Putamen (tissue), 1 donor: ENCODE measurements at regions not wholly inside any gene's neighbourhood (a gene's known extent, or its start where the extent isn't known, plus 50 kb on each side); places are given as distances from the start of the nearest gene placed in this dataset.
"Not testable (repeated sequence)": the region's sequence is repeated elsewhere in the genome, so short reads cannot be mapped to it uniquely, and the experiment has no call there.

ENCODE experiments used
- DNase-seq: peaks from one replicate; pipeline ENCODE4 v3.0.0-alpha.2; 2016; ENCODE audit warnings: low spot score

DNA sequence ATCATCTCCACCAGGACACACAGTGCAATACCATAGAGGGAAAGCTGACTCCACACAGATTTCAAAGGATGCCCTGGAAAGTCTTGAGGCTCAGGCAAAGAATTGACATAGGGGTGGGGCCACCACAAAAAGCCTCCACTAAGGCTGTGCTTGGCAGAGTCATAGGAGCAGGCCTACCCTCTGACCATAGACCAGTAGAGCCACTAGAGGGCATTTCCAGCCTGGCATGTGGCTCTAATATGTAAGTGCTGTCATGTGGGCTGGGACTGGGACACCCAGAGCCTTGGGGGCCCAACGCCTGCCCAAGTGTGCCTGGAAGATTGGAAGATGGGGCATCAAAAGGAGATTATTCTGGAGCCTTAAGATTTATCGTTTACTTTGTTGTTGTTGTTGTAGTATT lies 726.0 kb downstream of the DNAH5 start:
- DNase-seq: no peak

DNA sequence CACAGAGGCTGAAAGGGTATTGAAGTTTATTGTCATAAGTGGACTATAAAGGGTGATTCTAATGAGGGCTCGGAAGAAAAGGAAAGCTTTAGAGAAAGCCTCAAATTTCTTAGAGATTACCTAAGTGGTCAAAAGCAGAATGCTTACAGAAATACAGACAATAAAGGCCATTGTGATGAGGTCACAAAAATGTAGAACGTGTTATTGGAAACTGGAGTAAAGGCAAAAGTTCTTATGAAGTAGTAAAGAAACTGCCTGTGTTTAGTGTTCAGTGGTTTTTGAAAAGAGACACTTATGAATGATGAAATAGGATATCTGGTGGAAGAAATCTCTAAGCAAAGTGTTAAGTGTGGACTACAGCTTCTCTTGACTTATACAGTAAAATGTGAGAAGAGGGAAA lies 726.9 kb downstream of the DNAH5 start:
- no peak for DNase-seq

DNA sequence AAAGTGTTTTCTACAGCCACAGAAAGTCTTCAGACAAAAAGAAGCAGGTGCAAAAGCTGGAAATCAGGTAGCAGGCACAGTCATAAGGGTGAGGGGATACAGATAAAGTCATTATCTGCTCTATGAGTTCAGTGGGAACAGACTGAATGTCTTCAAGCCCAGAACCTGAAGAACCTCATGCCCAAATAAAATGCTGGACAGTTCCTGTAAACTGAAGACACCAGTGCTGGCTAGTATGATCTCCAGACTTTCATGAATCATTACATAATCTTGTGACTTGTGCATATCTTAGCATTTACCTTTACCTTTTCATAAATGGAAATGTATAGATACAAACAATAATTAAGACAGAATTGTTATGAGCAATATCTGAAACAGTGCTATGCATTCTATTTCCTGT lies 728.7 kb downstream of the DNAH5 start:
- DNase-seq: no peak

- DNase-seq: no peak
Observed at GRCh38 chr5:13215370-13215769, 729.1 kb downstream of the DNAH5 start.

DNA sequence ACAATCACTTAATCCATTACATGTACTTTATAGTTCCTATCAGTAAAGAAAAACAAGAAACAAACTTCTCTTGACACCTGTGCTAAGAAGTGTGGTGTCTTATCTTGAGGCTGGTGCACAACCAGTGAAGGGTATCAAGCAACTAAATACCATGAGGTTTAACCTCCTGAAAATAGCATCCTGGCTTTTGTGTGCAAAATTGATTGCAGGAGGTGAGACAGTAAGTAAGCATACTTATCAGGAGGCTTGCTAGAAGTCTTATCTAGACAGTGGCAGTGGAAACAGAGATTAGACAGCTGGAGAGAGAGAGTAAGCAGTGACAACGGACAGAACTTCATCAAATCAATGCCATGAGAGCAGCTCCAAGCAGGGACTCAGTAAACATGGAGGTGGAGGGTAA lies 730.3 kb downstream of the DNAH5 start:
- no peak for DNase-seq

DNA sequence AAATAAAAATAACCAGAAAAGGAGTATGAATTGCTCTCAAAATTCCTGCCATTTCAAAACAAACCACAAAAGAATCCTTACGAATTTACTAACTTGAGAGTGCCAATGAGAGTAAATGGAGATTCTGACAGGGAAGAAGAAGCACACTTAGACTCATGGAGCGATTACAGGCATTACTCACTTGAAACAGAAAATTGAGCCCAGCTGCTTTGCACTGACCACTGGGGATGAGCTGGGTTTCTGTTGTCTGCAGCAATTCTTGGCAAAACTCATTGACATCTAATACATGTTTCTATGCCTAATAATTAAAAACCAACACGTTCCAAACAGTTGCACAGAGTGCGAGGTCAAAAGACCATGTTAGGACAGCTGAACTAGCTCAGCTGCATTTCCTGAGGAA lies 731.6 kb downstream of the DNAH5 start:
- DNase-seq: no peak

- no peak for DNase-seq
Observed at GRCh38 chr5:13211064-13211463, 733.4 kb downstream of the DNAH5 start.

DNA sequence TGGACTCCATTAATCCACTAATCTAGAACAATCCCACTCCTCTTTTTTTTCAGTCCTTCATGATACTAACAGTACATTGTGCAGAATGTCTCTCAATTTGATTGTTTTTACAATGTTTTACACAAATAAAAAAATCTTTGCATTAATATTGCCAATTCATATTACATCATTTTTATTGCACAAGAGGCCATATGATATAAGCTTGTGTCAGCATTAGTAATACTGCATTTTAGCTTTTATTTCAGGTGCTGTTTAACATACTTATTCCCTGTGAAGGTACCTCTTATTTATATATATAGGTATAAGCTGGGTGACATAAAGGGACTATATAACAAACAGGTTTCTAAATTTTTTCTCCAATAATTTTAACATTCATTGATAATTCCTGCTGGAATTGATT lies 737.4 kb downstream of the DNAH5 start:
- DNase-seq: no peak

- no peak for DNase-seq
Observed at GRCh38 chr5:13201022-13201421, 743.5 kb downstream of the DNAH5 start.

DNA sequence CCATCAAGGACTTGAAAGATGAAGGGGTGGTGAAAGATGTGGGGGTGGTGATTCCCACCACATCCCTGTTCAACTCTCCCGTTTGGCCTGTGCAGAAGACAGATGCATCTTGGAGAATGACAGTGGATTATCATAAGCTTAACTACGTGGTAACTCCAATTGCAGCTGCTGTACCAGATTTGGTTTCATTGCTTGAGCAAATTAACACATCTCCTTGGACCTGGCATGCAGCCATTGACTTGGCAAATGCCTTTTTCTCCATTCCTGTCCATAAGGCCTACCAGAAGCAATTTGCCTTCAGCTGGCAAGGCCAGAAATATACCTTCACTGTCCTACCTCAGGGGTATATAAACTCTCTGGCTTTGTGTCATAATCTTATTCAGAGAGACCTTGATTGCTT lies 746.3 kb downstream of the DNAH5 start:
- not testable (repeated sequence) for DNase-seq

DNA sequence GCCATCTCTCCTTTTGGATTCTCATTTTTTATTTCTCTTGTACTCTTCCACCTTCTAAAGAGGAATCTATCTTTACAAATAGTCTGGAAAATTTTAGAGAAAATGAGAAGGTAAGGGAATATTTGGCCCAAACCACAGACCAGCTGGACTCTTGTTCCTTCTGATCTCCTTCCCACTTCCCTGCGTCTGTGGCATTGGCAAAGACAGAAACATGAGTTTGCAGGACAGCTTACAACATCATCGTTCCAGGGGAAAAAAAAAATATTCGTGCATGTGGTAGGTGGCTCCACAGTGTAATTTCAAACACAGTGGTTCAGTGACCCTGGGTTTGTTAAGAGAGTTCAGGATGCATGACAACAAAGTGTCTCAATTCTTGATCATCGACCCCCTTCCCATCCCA lies 755.0 kb downstream of the DNAH5 start:
- DNase-seq: no peak

GRCh38 chr5:13188371-13188770 lies 756.1 kb downstream of the DNAH5 start:
- no peak for DNase-seq

DNA sequence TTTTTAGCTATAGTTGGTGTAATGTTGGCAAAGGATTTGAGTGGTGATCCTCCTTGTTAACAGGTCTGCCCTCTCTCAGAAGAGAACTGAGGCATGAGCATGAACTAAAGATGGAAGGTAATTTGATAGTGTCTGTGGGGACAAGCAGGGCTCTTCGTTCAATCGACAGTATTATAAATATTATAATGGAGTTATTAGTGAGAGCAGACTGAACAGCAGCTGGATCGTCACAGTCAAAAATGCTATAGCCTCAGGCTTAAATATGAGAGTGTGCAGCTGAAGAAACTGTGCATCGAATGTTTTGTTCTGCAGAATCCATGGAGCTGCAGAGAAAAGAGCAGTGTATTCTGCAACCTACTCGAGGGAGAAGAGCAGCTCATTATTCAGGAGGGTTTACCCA lies 757.3 kb downstream of the DNAH5 start:
- DNase-seq: no peak

- DNase-seq: no peak
Observed at GRCh38 chr5:13186177-13186576, 758.3 kb downstream of the DNAH5 start.

- no peak for DNase-seq
Observed at GRCh38 chr5:13179407-13180087, 764.9 kb downstream of the DNAH5 start.

DNA sequence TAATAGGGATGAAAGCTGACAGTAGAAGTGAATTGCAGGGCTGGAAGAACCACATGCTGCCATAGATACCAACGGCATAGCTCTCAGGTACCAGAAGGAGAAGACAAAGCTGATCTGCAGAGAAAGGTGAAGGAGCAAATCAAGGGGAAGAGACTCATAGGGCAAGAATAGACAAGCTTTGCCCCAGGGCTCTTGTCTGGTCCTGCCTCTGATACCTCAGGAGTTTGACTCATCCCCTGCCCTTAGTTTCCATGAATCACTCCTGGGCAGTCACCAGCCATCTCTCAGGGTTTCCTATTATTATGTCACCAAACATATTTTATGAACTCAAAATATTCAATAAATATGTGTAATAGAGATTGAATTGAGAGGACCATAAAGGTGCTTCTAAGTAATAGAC lies 800.9 kb downstream of the DNAH5 start:
- DNase-seq: no peak

- no peak for DNase-seq
Observed at GRCh38 chr5:13143214-13143613, 801.3 kb downstream of the DNAH5 start.

DNA sequence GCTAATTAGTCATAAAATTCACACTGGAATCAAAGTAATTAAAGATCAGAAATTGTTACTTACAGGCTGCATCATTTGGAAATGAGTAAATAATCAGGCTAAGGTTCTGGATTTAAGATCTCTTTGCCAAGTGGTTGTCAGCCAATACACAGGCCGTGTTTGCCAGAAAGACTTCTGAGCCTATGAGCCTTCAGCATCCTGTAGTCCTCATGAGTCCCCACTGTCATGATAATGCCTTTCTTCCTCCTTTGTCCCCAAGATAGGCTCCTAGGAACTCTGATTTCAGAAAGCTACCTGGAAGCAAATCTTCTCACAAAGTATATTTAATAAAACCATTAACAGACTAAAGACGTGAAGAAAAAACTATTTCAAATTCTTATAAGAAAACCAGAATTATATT lies 810.5 kb downstream of the DNAH5 start:
- DNase-seq: no peak

GRCh38 chr5:13115476-13115875 lies 829.0 kb downstream of the DNAH5 start:
- no peak for DNase-seq

DNA sequence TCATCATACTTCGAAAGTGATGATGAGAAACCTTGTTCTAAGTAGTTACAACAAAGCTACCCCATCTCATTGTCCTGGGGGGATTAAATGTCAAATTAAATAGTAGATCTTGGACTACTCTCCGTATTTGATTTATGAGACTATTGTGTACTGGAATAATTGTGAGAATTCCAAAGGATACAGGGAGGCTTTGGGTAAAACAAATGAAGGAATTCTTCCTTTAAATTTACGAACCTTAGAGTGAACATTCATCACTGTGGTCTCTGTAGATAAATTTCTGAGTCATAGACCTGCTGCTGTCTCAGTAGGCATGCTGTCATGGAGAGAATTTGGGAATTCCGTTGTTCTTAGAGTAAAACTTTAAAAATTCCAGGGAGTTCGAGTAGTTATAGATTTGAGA lies 836.2 kb downstream of the DNAH5 start:
- no peak for DNase-seq

- DNase-seq: no peak
Observed at GRCh38 chr5:13107537-13107936, 837.0 kb downstream of the DNAH5 start.

- no peak for DNase-seq
Observed at GRCh38 chr5:13081116-13081515, 863.4 kb downstream of the DNAH5 start.

- not testable (repeated sequence) for DNase-seq
Observed at GRCh38 chr5:13072936-13073335, 871.6 kb downstream of the DNAH5 start.

GRCh38 chr5:13063088-13063487 lies 881.4 kb downstream of the DNAH5 start:
- no peak for DNase-seq
